MCF 10A (cell line): ENCODE measurements at regions not wholly inside any gene's neighbourhood (a gene's known extent, or its start where the extent isn't known, plus 50 kb on each side); places are given as distances from the start of the nearest gene placed in this dataset.

ENCODE experiments used
- BruUV-seq: library from RNA; stranded (reverse); fragments of 400-500 nt; replicated peaks from 2 replicates; lab custom pipeline; 2021; lab: Mats Ljungman, UMichigan
- CTCF ChIA-PET: fragments of 300-600 bp; sonication (Branson Sonifier 250); formaldehyde crosslinking; extraction: SDS; loops from one replicate; lab custom pipeline; 2021; ENCODE audit warnings: antibody characterized with exemption, inconsistent platforms; lab: Yijun Ruan, JAX
- POLR2A ChIA-PET: fragments of 300-600, 350-650 bp; sonication (Branson Sonifier 250); formaldehyde crosslinking; extraction: SDS; loops from one replicate; lab custom pipeline; 2020; ENCODE audit warnings: antibody characterized with exemption, inconsistent platforms; lab: Yijun Ruan, JAX
- DNase-seq: peaks from one replicate; pipeline ENCODE4 v3.0.0-alpha.2; 2018; ENCODE audit not compliant: unreplicated experiment
- H3K27ac Mint-ChIP-seq: one replicate; pipeline ENCODE4 v1.8.0; 2022; ENCODE audit warnings: mild to moderate bottlenecking, low read depth, mixed read lengths; ENCODE audit not compliant: unreplicated experiment
- H3K27me3 Mint-ChIP-seq: one replicate; pipeline ENCODE4 v1.8.0; 2022; ENCODE audit warnings: mixed read lengths; ENCODE audit not compliant: insufficient read depth, unreplicated experiment
- H3K36me3 Mint-ChIP-seq: one replicate; pipeline ENCODE4 v1.8.0; 2022; ENCODE audit warnings: mild to moderate bottlenecking, moderate library complexity, mixed read lengths; ENCODE audit not compliant: insufficient read depth, unreplicated experiment
- H3K4me1 Mint-ChIP-seq: one replicate; pipeline ENCODE4 v1.8.0; 2022; ENCODE audit warnings: mixed read lengths; ENCODE audit not compliant: insufficient read depth, unreplicated experiment
- H3K4me3 Mint-ChIP-seq: one replicate; pipeline ENCODE4 v1.8.0; 2022; ENCODE audit warnings: mild to moderate bottlenecking, moderate library complexity, mixed read lengths; ENCODE audit not compliant: unreplicated experiment
- H3K9me3 Mint-ChIP-seq: one replicate; pipeline ENCODE4 v1.8.0; 2022; ENCODE audit warnings: mixed read lengths; ENCODE audit not compliant: unreplicated experiment
- intact Hi-C: fragments of 100-400 bp; cut with micrococcal nuclease; formaldehyde crosslinking; loops from 2 replicates; pipeline ENCODE4 v1.14.1; 2022
- TF ChIP-seq, protein P1 (sequence below): fragments of 200-600 bp; IDR thresholded peaks from one replicate; pipeline ENCODE4 v1.8.0; 2022; ENCODE audit warnings: antibody characterized with exemption, mild to moderate bottlenecking; ENCODE audit not compliant: unreplicated experiment

DNA sequence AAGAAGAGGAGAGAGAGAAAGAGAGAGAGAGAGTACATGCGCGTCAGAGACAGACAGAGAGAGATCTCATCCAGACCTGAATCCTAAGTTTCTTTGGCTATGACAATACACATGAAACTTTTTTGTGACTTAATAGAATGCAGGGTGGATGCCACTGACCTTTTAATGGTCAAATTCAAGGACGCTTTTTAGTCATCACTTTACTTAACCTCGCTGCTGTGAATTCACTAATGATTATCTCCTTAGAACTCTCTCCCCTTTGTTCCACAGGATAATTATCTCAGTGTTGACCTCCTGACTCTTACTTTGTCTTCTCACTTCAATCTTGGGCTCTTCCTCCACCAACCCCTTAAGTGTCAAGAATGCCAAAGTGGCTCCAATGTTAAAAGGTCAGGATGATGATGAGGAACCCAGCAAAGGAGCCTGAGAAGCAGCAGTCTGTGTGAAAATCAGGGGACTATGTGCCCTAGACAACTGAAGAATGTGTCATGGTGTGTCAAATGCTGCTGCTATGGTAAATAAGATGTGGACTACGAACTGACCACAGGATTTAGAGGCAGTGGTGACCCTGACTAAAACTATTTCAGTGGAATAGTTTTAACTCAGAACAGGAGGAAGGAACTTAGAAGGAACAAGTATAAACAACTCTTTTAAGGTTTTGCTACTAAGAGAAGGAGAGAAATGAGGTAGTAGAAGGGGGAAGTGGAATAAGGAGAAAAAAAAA, 382.1 kb downstream of the ZEB2 start:
- intact Hi-C loops: no loop called here
- POLR2A ChIA-PET: no interaction called here
- H3K27ac Mint-ChIP-seq: no peak overlapping the region

DNA sequence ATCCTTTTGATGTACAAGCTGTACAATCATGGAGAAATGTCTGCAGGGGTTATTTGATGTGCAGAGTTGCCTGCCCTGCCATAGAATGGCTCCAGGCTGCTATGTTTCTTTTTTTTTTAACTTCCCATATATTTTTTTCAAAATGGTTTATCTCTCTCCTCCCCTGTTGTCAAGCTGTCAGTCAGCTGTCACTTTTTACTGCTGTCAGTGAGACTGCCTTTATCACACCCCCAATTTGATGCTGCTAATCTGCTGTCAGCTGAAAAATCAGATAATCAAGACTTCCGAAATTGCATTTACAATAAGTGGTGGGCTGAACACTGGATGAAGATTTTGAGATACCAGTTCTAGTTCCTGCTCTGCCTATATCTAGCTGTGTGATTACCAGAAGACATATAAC, 382.6 kb downstream of the ZEB2 start:
- Mint-ChIP-seq H3K4me1 (no peaks in the 10 kb centered on the region), H3K27me3 (no peaks in the 10 kb centered on the region), H3K36me3 (no peaks in the 10 kb centered on the region), H3K9me3 (no peaks in the 10 kb centered on the region), H3K4me3 (no peak overlapping the region), H3K27ac (no peak overlapping the region)
- TF ChIP-seq, protein P1, sequence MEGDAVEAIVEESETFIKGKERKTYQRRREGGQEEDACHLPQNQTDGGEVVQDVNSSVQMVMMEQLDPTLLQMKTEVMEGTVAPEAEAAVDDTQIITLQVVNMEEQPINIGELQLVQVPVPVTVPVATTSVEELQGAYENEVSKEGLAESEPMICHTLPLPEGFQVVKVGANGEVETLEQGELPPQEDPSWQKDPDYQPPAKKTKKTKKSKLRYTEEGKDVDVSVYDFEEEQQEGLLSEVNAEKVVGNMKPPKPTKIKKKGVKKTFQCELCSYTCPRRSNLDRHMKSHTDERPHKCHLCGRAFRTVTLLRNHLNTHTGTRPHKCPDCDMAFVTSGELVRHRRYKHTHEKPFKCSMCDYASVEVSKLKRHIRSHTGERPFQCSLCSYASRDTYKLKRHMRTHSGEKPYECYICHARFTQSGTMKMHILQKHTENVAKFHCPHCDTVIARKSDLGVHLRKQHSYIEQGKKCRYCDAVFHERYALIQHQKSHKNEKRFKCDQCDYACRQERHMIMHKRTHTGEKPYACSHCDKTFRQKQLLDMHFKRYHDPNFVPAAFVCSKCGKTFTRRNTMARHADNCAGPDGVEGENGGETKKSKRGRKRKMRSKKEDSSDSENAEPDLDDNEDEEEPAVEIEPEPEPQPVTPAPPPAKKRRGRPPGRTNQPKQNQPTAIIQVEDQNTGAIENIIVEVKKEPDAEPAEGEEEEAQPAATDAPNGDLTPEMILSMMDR: no peak
- CTCF ChIA-PET: interaction anchor here (0.6 kb wide), 2 partner anchors 30 to 298 kb away, joined by 3 read pairs; no protein-coding TSS in a partner anchor
- BruUV-seq: no TSS peak
- no peak for DNase-seq
- intact Hi-C loops: no loop called here
- POLR2A ChIA-PET: interaction anchor here (0.7 kb wide), 1 partner anchor 11 kb away, joined by 3 read pairs; no protein-coding TSS in a partner anchor

More for the DNA sequence above, 382.1 kb downstream of the ZEB2 start:
- CTCF ChIA-PET: interaction anchor here (0.6 kb wide), 2 partner anchors 29 to 298 kb away, joined by 3 read pairs; no protein-coding TSS in a partner anchor
- Mint-ChIP-seq H3K36me3 (no peaks in the 10 kb centered on the region), H3K27me3 (no peaks in the 10 kb centered on the region), H3K4me3 (no peak overlapping the region), H3K4me1 (no peaks in the 10 kb centered on the region), H3K9me3 (no peaks in the 10 kb centered on the region)
- DNase-seq: no peak
- no TSS peak for BruUV-seq
- TF ChIP-seq, protein P1: no peak

DNA sequence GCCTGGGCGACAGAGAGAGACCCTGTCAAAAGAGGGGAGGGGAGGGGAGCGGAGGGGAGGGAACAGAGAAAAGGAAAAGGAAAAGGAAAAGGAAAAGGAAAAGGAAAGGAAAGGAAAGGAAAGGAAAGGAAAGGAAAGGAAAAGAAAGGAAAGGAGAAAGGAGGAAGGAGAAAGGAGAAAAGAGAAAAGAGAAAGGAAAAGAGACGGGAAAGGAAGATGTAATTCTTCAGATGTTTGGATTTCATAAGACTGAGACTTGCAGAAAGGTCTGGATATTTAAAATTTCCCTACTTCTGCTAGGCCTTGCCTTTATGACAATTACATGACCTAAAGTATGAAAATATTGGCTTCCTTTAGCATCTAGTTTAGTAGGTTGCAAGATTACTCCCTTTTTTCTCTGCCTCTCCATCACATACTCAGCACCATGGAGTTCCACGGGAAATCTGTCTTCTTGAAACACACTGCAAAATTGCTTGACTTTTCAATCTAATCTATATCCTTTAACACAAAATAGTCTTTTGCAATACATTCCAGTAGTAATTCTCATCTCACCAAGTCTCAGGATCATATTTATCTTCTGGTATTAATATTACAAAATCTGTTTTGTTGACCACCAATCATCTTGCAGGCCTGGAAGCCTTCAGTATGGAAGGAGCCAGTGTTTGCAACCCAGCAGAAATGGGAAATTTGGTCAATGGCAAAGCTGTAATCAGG, 383.5 kb downstream of the ZEB2 start:
- ChIA-PET POLR2A (interaction anchor here (0.7 kb wide), 1 partner anchor 10 kb away, joined by 3 read pairs; no protein-coding TSS in a partner anchor), CTCF (no interaction called here)
- no peaks in the 10 kb centered on the region for H3K36me3 Mint-ChIP-seq
- no peak overlapping the region for H3K4me3 Mint-ChIP-seq
- no TSS peak for BruUV-seq
- no peaks in the 10 kb centered on the region for H3K27me3 Mint-ChIP-seq
- no peaks in the 10 kb centered on the region for H3K9me3 Mint-ChIP-seq
- H3K27ac Mint-ChIP-seq: no peak overlapping the region
- intact Hi-C loops: no loop called here
- peaks cover 3% of the 10 kb centered on the region for H3K4me1 Mint-ChIP-seq
- no peak for DNase-seq
- TF ChIP-seq, protein P1: no peak

DNA sequence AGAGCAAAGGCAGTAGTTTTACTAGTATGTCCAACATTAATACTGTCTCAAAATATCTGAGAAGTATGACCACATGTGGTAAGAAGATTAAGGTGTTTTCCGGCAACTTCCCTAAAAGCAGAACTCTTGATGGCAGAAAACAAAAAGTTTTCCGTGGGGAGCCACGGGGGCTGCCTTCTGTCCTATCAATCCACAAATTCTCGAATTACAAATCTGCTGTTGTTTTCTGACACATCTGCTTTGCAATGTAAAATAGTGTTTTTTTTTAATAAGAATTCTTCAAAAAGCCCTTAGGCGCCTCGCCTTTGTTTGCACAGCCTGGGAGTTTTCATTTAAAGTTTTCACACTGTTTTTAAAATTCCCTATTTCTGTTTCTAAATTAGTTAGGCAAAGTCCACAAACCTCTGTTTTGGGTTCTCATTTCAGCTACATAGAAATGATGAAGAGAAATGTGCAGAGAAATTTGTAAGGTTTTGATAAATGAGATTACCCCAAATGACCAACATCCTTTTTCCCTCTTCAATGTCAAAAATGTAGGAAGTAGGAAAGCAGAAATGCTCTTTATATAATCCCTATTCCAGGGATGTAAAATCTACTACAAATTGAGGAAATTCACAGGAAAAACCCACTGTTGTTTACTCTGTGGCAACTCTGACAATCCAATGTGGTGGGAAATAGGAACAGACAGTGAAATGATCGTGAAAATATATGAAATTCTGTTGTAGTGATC, 385.8 kb downstream of the ZEB2 start:
- BruUV-seq: no TSS peak
- CTCF ChIA-PET: no interaction called here
- H3K9me3 Mint-ChIP-seq: no peaks in the 10 kb centered on the region
- TF ChIP-seq, protein P1: no peak
- no peaks in the 10 kb centered on the region for H3K27me3 Mint-ChIP-seq
- peaks cover 9% of the 10 kb centered on the region for H3K4me1 Mint-ChIP-seq
- intact Hi-C loops: no loop called here
- POLR2A ChIA-PET: no interaction called here
- no peak overlapping the region for H3K4me3 Mint-ChIP-seq
- no peaks in the 10 kb centered on the region for H3K36me3 Mint-ChIP-seq
- no peak for DNase-seq
- no peak overlapping the region for H3K27ac Mint-ChIP-seq
